Gastrocnemius medialis (tissue), 4 donors: ENCODE measurements at regions not wholly inside any gene's neighbourhood (a gene's known extent, or its start where the extent isn't known, plus 50 kb on each side); places are given as distances from the start of the nearest gene placed in this dataset.

Experiments used
- ATAC-seq, 2 donors: fragments of 150-250 bp; one replicate each; pipeline ENCODE4 v1.9.1; 2016
- DNase-seq, 2 donors: peaks; one replicate each; pipeline ENCODE4 v3.0.0-alpha.2; 2019
- H3K27ac ChIP-seq, 4 donors: fragments of 200-600 bp; sonication (generic); 1 replicate in 1 of 4; 2 replicates in 3 of 4; pipeline ENCODE4 v1.5.1; 2016 to 2018; ENCODE audit warnings: mild to moderate bottlenecking in 2 of 4, moderate library complexity in 1 of 4
- H3K27me3 ChIP-seq, 3 donors: fragments of 200-600 bp; sonication (generic) in 2 of 3; 1 replicate in 1 of 3; 2 replicates in 2 of 3; pipeline versions ENCODE4 v1.5.1 to v1.6.0; 2016 to 2019; ENCODE audit warnings: mild to moderate bottlenecking in 1 of 3, moderate library complexity in 1 of 3
- H3K36me3 ChIP-seq, 2 donors: fragments of 200-600 bp; sonication (generic) in 1 of 2; one replicate each; pipeline ENCODE4 v1.5.1; 2017 to 2018
- H3K4me1 ChIP-seq, 2 donors: fragments of 200-600 bp; sonication (generic) in 1 of 2; one replicate each; pipeline ENCODE4 v1.5.1; 2016 to 2017; ENCODE audit warnings: mild to moderate bottlenecking in 2 of 2
- H3K4me3 ChIP-seq, 4 donors: fragments of 200-600 bp; sonication (generic) in 3 of 4; 1 replicate in 1 of 4; 2 replicates in 3 of 4; pipeline ENCODE4 v1.5.1; 2016 to 2019; ENCODE audit warnings: mild to moderate bottlenecking in 2 of 4
- H3K9me3 ChIP-seq, 3 donors: fragments of 200-600 bp; sonication (generic) in 2 of 3; 1 replicate in 1 of 3; 2 replicates in 2 of 3; pipeline ENCODE4 v1.5.1; 2016 to 2019
- POLR2A ChIP-seq, 2 donors: fragments of 450-650 bp; IDR thresholded peaks; one replicate each; pipeline ENCODE4 v1.6.1; 2017; ENCODE audit warnings: antibody characterized with exemption in 2 of 2, mild to moderate bottlenecking in 2 of 2, moderate library complexity in 2 of 2
- in situ Hi-C, 4 donors: fragments of 200-750 bp; cut with MboI; loops; one replicate each; pipeline versions ENCODE4 v1.15.0 to v1.8.0; 2017; ENCODE audit warnings: low sequenced_read_pairs in 4 of 4
- intact Hi-C: fragments of 100-400 bp; cut with DNase I; formaldehyde crosslinking; loops from one replicate; pipeline ENCODE4 v1.15.1; 2023; ENCODE audit warnings: low total_unique reads
- TF ChIP-seq, protein P1 (sequence below), 5 experiments: fragments of 450-650 bp in 3 of 5; fragments of 200-600 bp in 2 of 5; sonication (generic) in 2 of 5; IDR thresholded peaks in 4 of 5; conservative IDR thresholded peaks in 1 of 5; 1 replicate in 4 of 5; 2 replicates in 1 of 5; pipeline ENCODE4 v1.5.1; 2016 to 2019; ENCODE audit warnings: antibody characterized with exemption in 5 of 5, mild to moderate bottlenecking in 3 of 5, moderate library complexity in 3 of 5

DNA sequence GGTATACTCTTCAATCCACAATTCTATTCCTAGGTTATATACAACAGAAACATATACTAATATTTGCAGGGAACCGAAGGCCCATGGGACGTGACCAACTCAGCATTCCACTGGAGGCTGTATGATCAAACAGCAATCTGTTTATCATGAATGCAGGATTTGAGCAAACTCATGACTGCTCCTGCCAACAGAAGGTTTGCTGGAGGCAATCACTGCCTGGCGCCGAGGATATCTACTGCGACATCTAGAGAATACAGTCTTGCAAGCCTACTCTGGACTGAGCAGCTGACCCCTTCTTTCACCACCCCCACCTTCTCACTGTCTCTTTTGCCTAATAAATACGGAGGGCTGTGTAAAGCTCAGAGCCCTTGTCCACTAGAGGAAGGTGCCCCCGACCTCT, 90.5 kb upstream of the CDH10 start:
- Histone ChIP-seq H3K27ac (no peak overlapping the region), H3K9me3 (no peaks in the 10 kb centered on the region), H3K4me1 (no peaks in the 10 kb centered on the region), H3K4me3 (no peak overlapping the region), H3K27me3 (no peaks in the 10 kb centered on the region), H3K36me3 (no peaks in the 10 kb centered on the region)
- intact Hi-C loops = no loop called here
- in situ Hi-C loops = no loop called here
- ATAC-seq (no peak), DNase-seq (no peak)
- TF ChIP-seq, protein P1, sequence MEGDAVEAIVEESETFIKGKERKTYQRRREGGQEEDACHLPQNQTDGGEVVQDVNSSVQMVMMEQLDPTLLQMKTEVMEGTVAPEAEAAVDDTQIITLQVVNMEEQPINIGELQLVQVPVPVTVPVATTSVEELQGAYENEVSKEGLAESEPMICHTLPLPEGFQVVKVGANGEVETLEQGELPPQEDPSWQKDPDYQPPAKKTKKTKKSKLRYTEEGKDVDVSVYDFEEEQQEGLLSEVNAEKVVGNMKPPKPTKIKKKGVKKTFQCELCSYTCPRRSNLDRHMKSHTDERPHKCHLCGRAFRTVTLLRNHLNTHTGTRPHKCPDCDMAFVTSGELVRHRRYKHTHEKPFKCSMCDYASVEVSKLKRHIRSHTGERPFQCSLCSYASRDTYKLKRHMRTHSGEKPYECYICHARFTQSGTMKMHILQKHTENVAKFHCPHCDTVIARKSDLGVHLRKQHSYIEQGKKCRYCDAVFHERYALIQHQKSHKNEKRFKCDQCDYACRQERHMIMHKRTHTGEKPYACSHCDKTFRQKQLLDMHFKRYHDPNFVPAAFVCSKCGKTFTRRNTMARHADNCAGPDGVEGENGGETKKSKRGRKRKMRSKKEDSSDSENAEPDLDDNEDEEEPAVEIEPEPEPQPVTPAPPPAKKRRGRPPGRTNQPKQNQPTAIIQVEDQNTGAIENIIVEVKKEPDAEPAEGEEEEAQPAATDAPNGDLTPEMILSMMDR (IDR thresholded peaks at IDR 0.05 in 4 of 5, conservative IDR thresholded peaks at IDR 0.05 in 1 of 5) = no peak
- no peak for TF ChIP-seq POLR2A (IDR thresholded peaks at IDR 0.05)

DNA sequence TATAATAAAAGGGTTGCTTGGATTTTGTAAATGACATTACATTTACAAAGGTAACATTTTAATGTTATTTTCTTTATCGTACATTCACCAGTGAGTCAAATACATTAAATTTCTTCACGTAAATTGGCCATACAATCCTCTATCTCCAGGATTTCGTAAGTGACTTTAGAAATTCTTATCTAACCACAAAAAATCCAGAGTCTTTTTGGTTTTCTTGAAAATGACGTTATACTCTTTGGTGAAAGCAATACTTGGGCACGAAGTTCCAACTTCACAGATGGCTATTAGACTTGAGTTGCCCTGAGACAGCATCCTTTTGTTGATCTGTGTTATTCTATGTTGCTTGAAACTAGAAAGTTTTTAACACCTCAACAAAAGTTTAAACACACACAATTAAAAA, 87.4 kb upstream of the CDH10 start:
- intact Hi-C loops (no loop called here), in situ Hi-C loops (no loop called here)
- H3K36me3 ChIP-seq = no peaks in the 10 kb centered on the region
- no peaks in the 10 kb centered on the region for H3K27me3 ChIP-seq
- no peaks in the 10 kb centered on the region for H3K9me3 ChIP-seq
- H3K4me3 ChIP-seq = no peak overlapping the region
- H3K4me1 ChIP-seq = no peaks in the 10 kb centered on the region
- ATAC-seq (no peak), DNase-seq (no peak)
- no peak overlapping the region for H3K27ac ChIP-seq
- TF ChIP-seq POLR2A (IDR thresholded peaks at IDR 0.05) = no peak
- TF ChIP-seq, protein P1 (IDR thresholded peaks at IDR 0.05 in 4 of 5, conservative IDR thresholded peaks at IDR 0.05 in 1 of 5) = no peak

DNA sequence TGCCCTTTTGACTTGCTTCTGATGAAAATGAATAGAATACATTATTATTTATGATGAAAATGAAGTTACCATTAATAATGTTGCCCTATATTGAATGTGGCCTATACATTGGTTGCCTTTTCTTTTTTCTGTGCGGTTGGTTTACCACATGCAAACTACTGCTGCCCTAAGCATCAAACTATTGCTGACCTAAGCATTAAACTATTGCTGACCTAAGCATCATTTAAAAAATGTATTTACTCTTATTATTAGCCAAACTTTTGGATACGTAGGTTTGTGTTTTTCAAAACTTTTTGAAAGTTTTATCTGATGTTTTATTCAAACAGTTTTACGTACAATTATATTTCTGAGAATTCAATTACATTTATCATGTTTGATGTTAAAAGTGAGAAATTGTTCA, 76.0 kb upstream of the CDH10 start:
- H3K4me1 ChIP-seq = no peaks in the 10 kb centered on the region
- H3K9me3 ChIP-seq = no peaks in the 10 kb centered on the region
- intact Hi-C loops (no loop called here), in situ Hi-C loops (no loop called here)
- H3K4me3 ChIP-seq = no peak overlapping the region
- ATAC-seq (no peak), DNase-seq (no peak)
- H3K36me3 ChIP-seq = no peaks in the 10 kb centered on the region
- no peaks in the 10 kb centered on the region for H3K27me3 ChIP-seq
- H3K27ac ChIP-seq = no peak overlapping the region
- TF ChIP-seq, protein P1 (IDR thresholded peaks at IDR 0.05 in 4 of 5, conservative IDR thresholded peaks at IDR 0.05 in 1 of 5) = no peak
- no peak for TF ChIP-seq POLR2A (IDR thresholded peaks at IDR 0.05)

DNA sequence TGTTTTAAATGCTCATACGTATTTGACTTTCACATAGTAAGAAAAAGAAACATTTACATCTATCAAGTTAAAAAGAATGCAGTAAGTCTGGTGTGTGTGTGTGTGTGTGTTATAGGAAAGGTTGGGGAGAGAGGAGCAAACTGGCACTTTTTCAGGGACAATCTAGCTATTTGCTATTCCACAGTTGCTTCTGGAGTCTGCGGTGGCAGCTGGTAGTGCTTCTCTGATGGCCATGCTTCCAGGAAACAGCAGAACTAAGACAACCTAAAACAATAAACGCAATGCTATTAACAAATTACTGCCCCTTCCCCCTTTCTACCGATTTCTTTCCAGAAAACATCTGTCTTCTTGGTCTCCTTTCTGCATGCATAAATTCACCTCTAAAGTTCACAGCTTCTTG, 70.0 kb upstream of the CDH10 start:
- Histone ChIP-seq H3K4me1 (no peaks in the 10 kb centered on the region), H3K27me3 (no peaks in the 10 kb centered on the region), H3K27ac (no peak overlapping the region), H3K4me3 (no peak overlapping the region), H3K9me3 (no peaks in the 10 kb centered on the region), H3K36me3 (no peaks in the 10 kb centered on the region)
- intact Hi-C loops = no loop called here
- ATAC-seq (no peak), DNase-seq (no peak)
- TF ChIP-seq, protein P1 (IDR thresholded peaks at IDR 0.05 in 4 of 5, conservative IDR thresholded peaks at IDR 0.05 in 1 of 5) = no peak
- no peak for TF ChIP-seq POLR2A (IDR thresholded peaks at IDR 0.05)
- in situ Hi-C loops = no loop called here

DNA sequence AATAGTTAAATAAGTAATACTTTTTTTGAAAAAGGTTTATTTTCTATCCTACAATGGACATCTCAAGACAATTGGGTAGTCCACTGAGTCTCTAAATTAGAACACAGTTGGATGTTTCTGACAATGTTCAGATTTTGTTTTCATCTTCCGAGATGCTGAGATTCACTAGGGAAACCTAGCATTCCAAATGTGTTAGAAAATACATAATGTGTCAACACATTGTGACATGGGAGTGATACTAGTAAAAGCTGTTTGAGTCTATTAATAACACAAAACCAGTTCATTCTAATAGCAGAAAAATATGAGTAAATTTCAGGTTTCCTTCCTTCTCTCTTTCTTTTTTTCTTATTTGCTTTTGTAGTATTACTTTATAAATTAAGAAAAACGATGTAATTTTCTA, 68.2 kb upstream of the CDH10 start:
- intact Hi-C loops (no loop called here), in situ Hi-C loops (no loop called here)
- no peaks in the 10 kb centered on the region for H3K4me1 ChIP-seq

More for the DNA sequence above, 68.2 kb upstream of the CDH10 start:
- ATAC-seq (no peak), DNase-seq (no peak)
- no peak overlapping the region for H3K27ac ChIP-seq
- TF ChIP-seq, protein P1 (IDR thresholded peaks at IDR 0.05 in 4 of 5, conservative IDR thresholded peaks at IDR 0.05 in 1 of 5) = no peak
- no peak for TF ChIP-seq POLR2A (IDR thresholded peaks at IDR 0.05)
- no peak overlapping the region for H3K4me3 ChIP-seq
- H3K27me3 ChIP-seq = no peaks in the 10 kb centered on the region
- H3K9me3 ChIP-seq = no peaks in the 10 kb centered on the region
- H3K36me3 ChIP-seq = no peaks in the 10 kb centered on the region
